ENCODE measurements at regions not wholly inside any gene's neighbourhood (a gene's known extent, or its start where the extent isn't known, plus 50 kb on each side); places are given as distances from the start of the nearest gene placed in this dataset.

- WGBS (ENCODE audit: insufficient coverage) = 85% methylated on average over 13 of the region's 13 CpGs
- DNase-seq = no peak
- H3K9ac ChIP-seq (ENCODE audit: low read length) = no peak overlapping the region
- ATAC-seq (ENCODE audit: low read depth) = no peak
- no peak overlapping the region for H3K4me3 Mint-ChIP-seq
- H3K79me2 ChIP-seq (ENCODE audit: control insufficient read depth, insufficient read depth, low read length) = no peaks in the 10 kb centered on the region
- peaks cover 7% of the 10 kb centered on the region for H3K27me3 Mint-ChIP-seq
- H3K4me1 ChIP-seq (ENCODE audit: control insufficient read depth in 2 of 2, insufficient read depth in 2 of 2, low read length in 2 of 2) = no peaks in the 10 kb centered on the region
- intact Hi-C loops (cut with micrococcal nuclease) = no loop called here
- ChIA-PET POLR2A (no interaction called here), CTCF (no interaction called here)
- peaks cover 0 to 16% (median 0%) of the 10 kb centered on the region in 3 donors for H3K9me3 ChIP-seq (ENCODE audit: control extremely low read depth in 1 of 3, control insufficient read depth in 2 of 3, insufficient read depth in 1 of 3, low read length in 2 of 3)
- no peak overlapping the region for H3K4me3 ChIP-seq (ENCODE audit: control extremely low read depth in 1 of 5, extremely low read depth in 1 of 5, insufficient read depth in 1 of 5, low read depth in 2 of 5, low read length in 4 of 5)
- peaks cover 2% of the 10 kb centered on the region for H3K9me3 Mint-ChIP-seq (ENCODE audit: insufficient read depth)
- H3K4me2 ChIP-seq (replicated peaks; ENCODE audit: low read depth, low read length, poor library complexity, severe bottlenecking) = no peak overlapping the region
- H3K27ac Mint-ChIP-seq = no peak overlapping the region
- TF ChIP-seq, protein P1, sequence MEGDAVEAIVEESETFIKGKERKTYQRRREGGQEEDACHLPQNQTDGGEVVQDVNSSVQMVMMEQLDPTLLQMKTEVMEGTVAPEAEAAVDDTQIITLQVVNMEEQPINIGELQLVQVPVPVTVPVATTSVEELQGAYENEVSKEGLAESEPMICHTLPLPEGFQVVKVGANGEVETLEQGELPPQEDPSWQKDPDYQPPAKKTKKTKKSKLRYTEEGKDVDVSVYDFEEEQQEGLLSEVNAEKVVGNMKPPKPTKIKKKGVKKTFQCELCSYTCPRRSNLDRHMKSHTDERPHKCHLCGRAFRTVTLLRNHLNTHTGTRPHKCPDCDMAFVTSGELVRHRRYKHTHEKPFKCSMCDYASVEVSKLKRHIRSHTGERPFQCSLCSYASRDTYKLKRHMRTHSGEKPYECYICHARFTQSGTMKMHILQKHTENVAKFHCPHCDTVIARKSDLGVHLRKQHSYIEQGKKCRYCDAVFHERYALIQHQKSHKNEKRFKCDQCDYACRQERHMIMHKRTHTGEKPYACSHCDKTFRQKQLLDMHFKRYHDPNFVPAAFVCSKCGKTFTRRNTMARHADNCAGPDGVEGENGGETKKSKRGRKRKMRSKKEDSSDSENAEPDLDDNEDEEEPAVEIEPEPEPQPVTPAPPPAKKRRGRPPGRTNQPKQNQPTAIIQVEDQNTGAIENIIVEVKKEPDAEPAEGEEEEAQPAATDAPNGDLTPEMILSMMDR (IDR thresholded peaks at IDR 0.05) = no peak
- H2AFZ ChIP-seq (ENCODE audit: insufficient read depth, low read depth, low read length, poor library complexity, severe bottlenecking) = no peak overlapping the region
- H4K20me1 ChIP-seq (ENCODE audit: control insufficient read depth, insufficient read depth, low read length, poor library complexity, severe bottlenecking) = no peaks in the 10 kb centered on the region
- no peaks in the 10 kb centered on the region for H3K36me3 ChIP-seq (replicated peaks in 1 of 2; ENCODE audit: control extremely low read depth in 1 of 2, control insufficient read depth in 1 of 2, extremely low read depth in 1 of 2, insufficient read depth in 2 of 2, low read length in 1 of 2)
- peaks cover 0 to 3% (median 0%) of the 10 kb centered on the region in 4 experiments for H3K27me3 ChIP-seq (replicated peaks in 1 of 4; ENCODE audit: control extremely low read depth in 1 of 4, control insufficient read depth in 3 of 4, insufficient read depth in 4 of 4, low read length in 3 of 4)
- H3K27ac ChIP-seq (ENCODE audit: low read length in 2 of 2) = no peak overlapping the region
- no peaks in the 10 kb centered on the region for H3K4me1 Mint-ChIP-seq
Measured at GRCh38 chr2:2828774-2829368, 497.8 kb upstream of the MYT1L start.

- Histone ChIP-seq H3K4me2 (replicated peaks; ENCODE audit: low read depth, low read length, poor library complexity, severe bottlenecking) (no peak overlapping the region), H3K27ac (ENCODE audit: low read length in 2 of 2) (no peak overlapping the region), H4K20me1 (ENCODE audit: control insufficient read depth, insufficient read depth, low read length, poor library complexity, severe bottlenecking) (no peaks in the 10 kb centered on the region), H3K36me3 (replicated peaks in 1 of 2; ENCODE audit: control extremely low read depth in 1 of 2, control insufficient read depth in 1 of 2, extremely low read depth in 1 of 2, insufficient read depth in 2 of 2, low read length in 1 of 2) (no peaks in the 10 kb centered on the region), H3K27me3 (replicated peaks in 1 of 4; ENCODE audit: control extremely low read depth in 1 of 4, control insufficient read depth in 3 of 4, insufficient read depth in 4 of 4, low read length in 3 of 4) (peaks cover 0 to 3% (median 0%) of the 10 kb centered on the region in 4 experiments), H2AFZ (ENCODE audit: insufficient read depth, low read depth, low read length, poor library complexity, severe bottlenecking) (no peak overlapping the region), H3K4me3 (ENCODE audit: control extremely low read depth in 1 of 5, extremely low read depth in 1 of 5, insufficient read depth in 1 of 5, low read depth in 2 of 5, low read length in 4 of 5) (no peak overlapping the region), H3K79me2 (ENCODE audit: control insufficient read depth, insufficient read depth, low read length) (no peaks in the 10 kb centered on the region), H3K9me3 (ENCODE audit: control extremely low read depth in 1 of 3, control insufficient read depth in 2 of 3, insufficient read depth in 1 of 3, low read length in 2 of 3) (peaks cover 0 to 16% (median 0%) of the 10 kb centered on the region in 3 donors), H3K4me1 (ENCODE audit: control insufficient read depth in 2 of 2, insufficient read depth in 2 of 2, low read length in 2 of 2) (no peaks in the 10 kb centered on the region), H3K9ac (ENCODE audit: low read length) (no peak overlapping the region)
- DNase-seq = no peak
- intact Hi-C loops (cut with micrococcal nuclease) = no loop called here
- no peak overlapping the region for H3K4me3 Mint-ChIP-seq
- H3K9me3 Mint-ChIP-seq (ENCODE audit: insufficient read depth) = peaks cover 2% of the 10 kb centered on the region
- WGBS (ENCODE audit: insufficient coverage) = 88% methylated on average over 6 of the region's 8 CpGs
- H3K27ac Mint-ChIP-seq = no peak overlapping the region
- POLR2A ChIA-PET = no interaction called here
- CTCF ChIA-PET = no interaction called here
- H3K27me3 Mint-ChIP-seq = peaks cover 7% of the 10 kb centered on the region
- TF ChIP-seq EZH2 (IDR thresholded peaks at IDR 0.05; ENCODE audit: borderline replicate concordance, insufficient read depth, low read depth, low read length, poor library complexity, severe bottlenecking) = no peak
- TF ChIP-seq, protein P1 (IDR thresholded peaks at IDR 0.05) = no peak
- H3K4me1 Mint-ChIP-seq = no peaks in the 10 kb centered on the region
- ATAC-seq (ENCODE audit: low read depth) = no peak
Measured at GRCh38 chr2:2827761-2828221, 496.7 kb upstream of the MYT1L start.
